Nephron (organoid): ENCODE measurements at regions not wholly inside any gene's neighbourhood (a gene's known extent, or its start where the extent isn't known, plus 50 kb on each side); places are given as distances from the start of the nearest gene placed in this dataset.

Experiments
- H3K27ac Mint-ChIP-seq, 3 experiments: 2 replicates each; pipeline ENCODE4 v1.8.0; 2020; ENCODE audit warnings: mixed read lengths in 3 of 3, mild to moderate bottlenecking in 2 of 3, moderate library complexity in 1 of 3
- H3K27me3 Mint-ChIP-seq: 2 replicates; pipeline ENCODE4 v1.8.0; 2021; ENCODE audit warnings: low read depth, mild to moderate bottlenecking, moderate library complexity, mixed read lengths
- H3K36me3 Mint-ChIP-seq: 2 replicates; pipeline ENCODE4 v1.8.0; 2020; ENCODE audit warnings: low read depth, mixed read lengths
- H3K4me1 Mint-ChIP-seq: 2 replicates; pipeline ENCODE4 v1.8.0; 2020; ENCODE audit warnings: mixed read lengths
- H3K4me3 Mint-ChIP-seq, 3 experiments: 2 replicates each; pipeline ENCODE4 v1.8.0; 2020; ENCODE audit warnings: mild to moderate bottlenecking in 3 of 3, mixed read lengths in 3 of 3, moderate library complexity in 2 of 3
- H3K9me3 Mint-ChIP-seq: 2 replicates; pipeline ENCODE4 v1.8.0; 2020; ENCODE audit warnings: mixed read lengths
- TF ChIP-seq, protein P1 (sequence below), 3 experiments: fragments of 200-600 bp; sonication (generic); IDR thresholded peaks; one replicate each; pipeline ENCODE4 v1.5.0; 2021; ENCODE audit warnings: antibody characterized with exemption in 3 of 3; ENCODE audit not compliant: unreplicated experiment in 3 of 3

DNA sequence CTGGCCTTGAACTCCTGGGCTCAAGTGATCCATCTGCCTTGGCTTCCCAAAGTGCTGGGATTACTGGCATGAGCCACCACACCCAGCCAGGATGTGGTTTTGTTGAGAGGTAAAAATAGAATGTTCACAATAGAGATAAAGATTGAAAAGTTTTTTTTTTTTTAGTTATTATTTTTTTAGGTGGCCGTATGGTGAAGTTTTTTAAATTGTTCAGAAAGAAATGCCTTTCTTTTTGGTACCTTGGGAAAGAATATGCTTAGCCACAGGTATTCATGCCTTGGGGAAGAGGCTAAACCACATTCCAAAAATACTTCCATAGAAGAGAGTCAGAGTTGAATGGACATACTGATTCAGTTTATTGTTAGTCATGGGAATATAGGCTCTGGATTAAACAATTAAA lies 143.4 kb downstream of the C11orf91 start:
- TF ChIP-seq, protein P1, sequence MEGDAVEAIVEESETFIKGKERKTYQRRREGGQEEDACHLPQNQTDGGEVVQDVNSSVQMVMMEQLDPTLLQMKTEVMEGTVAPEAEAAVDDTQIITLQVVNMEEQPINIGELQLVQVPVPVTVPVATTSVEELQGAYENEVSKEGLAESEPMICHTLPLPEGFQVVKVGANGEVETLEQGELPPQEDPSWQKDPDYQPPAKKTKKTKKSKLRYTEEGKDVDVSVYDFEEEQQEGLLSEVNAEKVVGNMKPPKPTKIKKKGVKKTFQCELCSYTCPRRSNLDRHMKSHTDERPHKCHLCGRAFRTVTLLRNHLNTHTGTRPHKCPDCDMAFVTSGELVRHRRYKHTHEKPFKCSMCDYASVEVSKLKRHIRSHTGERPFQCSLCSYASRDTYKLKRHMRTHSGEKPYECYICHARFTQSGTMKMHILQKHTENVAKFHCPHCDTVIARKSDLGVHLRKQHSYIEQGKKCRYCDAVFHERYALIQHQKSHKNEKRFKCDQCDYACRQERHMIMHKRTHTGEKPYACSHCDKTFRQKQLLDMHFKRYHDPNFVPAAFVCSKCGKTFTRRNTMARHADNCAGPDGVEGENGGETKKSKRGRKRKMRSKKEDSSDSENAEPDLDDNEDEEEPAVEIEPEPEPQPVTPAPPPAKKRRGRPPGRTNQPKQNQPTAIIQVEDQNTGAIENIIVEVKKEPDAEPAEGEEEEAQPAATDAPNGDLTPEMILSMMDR (IDR thresholded peaks at IDR 0.05; ENCODE audit: unreplicated experiment in 3 of 3) = no peak
- H3K4me1 Mint-ChIP-seq = no peaks in the 10 kb centered on the region
- no peaks in the 10 kb centered on the region for H3K27me3 Mint-ChIP-seq
- H3K9me3 Mint-ChIP-seq = no peaks in the 10 kb centered on the region
- H3K36me3 Mint-ChIP-seq = no peaks in the 10 kb centered on the region
- H3K4me3 Mint-ChIP-seq = no peak overlapping the region
- H3K27ac Mint-ChIP-seq = no peak overlapping the region

DNA sequence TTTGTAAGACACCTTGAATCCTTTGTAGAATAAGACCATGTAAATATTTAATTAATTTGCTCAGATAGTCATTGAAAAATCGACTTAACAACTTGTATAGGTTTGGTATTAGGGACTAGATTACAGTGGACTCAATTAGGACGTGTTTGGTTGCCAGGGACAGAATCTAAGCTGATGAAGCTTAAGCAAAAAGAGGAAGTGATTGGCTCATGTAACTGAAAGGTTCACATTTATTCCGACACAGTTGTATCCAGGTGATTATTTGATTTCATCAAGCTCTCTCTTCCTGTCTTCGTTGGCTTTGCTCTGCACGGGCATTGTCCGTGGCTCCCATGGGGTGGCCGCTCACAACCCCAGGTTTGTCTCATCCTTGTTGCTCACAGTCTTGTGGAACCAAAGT lies 146.4 kb downstream of the C11orf91 start:
- Mint-ChIP-seq H3K9me3 (no peaks in the 10 kb centered on the region), H3K27me3 (no peaks in the 10 kb centered on the region), H3K36me3 (no peaks in the 10 kb centered on the region), H3K4me3 (no peak overlapping the region), H3K4me1 (no peaks in the 10 kb centered on the region), H3K27ac (no peak overlapping the region)
- TF ChIP-seq, protein P1 (IDR thresholded peaks at IDR 0.05; ENCODE audit: unreplicated experiment in 3 of 3) = no peak

DNA sequence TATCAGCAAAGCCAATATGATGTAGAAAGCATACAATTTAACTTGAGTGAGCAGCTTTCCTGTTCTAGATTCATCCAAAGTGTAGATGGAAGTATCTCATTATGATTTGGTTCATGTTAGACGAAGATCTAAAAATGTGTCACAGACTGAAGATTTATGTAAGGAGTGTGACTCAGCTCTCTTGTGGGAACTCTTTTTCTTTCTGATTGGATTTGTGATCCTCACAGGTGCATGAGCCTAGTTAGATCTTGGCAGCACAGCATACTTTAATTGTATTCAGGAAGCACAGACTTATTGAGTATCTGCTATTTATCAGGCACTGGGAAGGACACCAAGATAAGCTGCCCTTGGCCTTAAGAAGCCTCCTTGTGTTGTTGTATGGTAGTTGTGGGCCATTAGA lies 147.1 kb downstream of the C11orf91 start:
- H3K9me3 Mint-ChIP-seq = no peaks in the 10 kb centered on the region
- TF ChIP-seq, protein P1 (IDR thresholded peaks at IDR 0.05; ENCODE audit: unreplicated experiment in 3 of 3) = no peak
- no peaks in the 10 kb centered on the region for H3K27me3 Mint-ChIP-seq
- no peaks in the 10 kb centered on the region for H3K36me3 Mint-ChIP-seq
- H3K4me1 Mint-ChIP-seq = no peaks in the 10 kb centered on the region
- H3K27ac Mint-ChIP-seq = no peak overlapping the region
- no peak overlapping the region for H3K4me3 Mint-ChIP-seq

DNA sequence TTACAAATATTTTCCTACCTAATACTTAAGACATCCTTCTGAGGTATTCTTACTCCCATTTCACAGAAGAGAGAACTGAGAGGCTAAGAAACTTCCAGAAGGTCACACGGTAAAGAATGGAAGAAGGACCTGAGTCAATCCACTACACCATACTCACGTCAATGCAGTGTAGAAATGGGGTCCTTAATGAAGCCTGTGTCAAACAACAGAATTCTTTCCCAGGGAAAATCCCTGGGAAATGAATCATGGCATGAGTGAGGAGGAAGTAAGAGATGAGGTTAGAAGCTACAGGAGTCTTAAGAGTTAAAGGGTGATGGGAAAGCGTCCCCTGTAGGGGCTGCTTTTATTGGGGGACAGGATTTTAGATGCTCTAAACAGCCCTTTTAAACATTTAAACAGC lies 147.9 kb downstream of the C11orf91 start:
- no peaks in the 10 kb centered on the region for H3K27me3 Mint-ChIP-seq
- H3K4me1 Mint-ChIP-seq = no peaks in the 10 kb centered on the region
- H3K27ac Mint-ChIP-seq = no peak overlapping the region
- no peaks in the 10 kb centered on the region for H3K9me3 Mint-ChIP-seq
- TF ChIP-seq, protein P1 (IDR thresholded peaks at IDR 0.05; ENCODE audit: unreplicated experiment in 3 of 3) = no peak
- H3K4me3 Mint-ChIP-seq = no peak overlapping the region
- no peaks in the 10 kb centered on the region for H3K36me3 Mint-ChIP-seq

DNA sequence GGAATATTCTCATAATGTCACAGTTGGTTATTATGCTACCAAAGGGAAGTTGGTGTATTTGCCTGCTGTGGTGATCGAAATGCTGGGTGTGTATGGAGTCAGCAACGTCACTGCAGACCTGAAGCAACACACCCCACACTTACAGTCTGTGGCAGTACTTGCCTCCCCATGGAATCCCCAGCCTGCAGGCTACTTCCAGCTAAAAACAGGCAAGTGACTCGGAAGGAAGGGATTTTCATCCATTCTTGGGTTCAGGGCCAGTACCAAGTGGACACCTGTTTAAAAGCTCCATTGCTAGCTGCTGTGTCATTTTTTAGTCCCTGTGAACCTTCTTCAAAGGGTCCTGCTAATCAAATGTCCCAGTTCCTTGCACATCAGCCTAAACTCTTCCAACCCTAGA lies 149.6 kb downstream of the C11orf91 start:
- no peaks in the 10 kb centered on the region for H3K9me3 Mint-ChIP-seq
- H3K4me3 Mint-ChIP-seq = no peak overlapping the region
- H3K27ac Mint-ChIP-seq = no peak overlapping the region
- H3K27me3 Mint-ChIP-seq = no peaks in the 10 kb centered on the region
- no peaks in the 10 kb centered on the region for H3K36me3 Mint-ChIP-seq
- no peaks in the 10 kb centered on the region for H3K4me1 Mint-ChIP-seq
- TF ChIP-seq, protein P1 (IDR thresholded peaks at IDR 0.05; ENCODE audit: unreplicated experiment in 3 of 3) = no peak

DNA sequence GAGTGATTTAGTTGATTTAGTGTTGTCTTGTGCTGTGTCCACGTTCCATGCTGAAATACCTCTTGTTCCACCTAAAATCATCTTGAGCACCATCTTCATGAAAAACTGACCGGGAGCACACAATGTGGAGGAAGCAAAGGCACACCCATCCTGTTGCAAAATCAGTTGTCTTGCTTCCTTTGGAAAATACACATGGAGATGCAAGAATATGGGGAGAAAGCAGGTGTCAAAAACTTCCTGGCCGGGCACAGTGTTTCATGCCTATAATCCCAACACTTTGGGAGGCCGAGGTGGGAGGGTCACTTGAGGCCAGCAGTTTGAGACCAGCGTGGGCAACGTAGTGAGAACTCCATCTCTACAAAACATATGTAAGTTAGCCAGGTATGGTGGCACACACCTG lies 151.1 kb downstream of the C11orf91 start:
- Mint-ChIP-seq H3K4me3 (no peak overlapping the region), H3K27me3 (no peaks in the 10 kb centered on the region), H3K36me3 (no peaks in the 10 kb centered on the region), H3K27ac (no peak overlapping the region), H3K4me1 (no peaks in the 10 kb centered on the region), H3K9me3 (no peaks in the 10 kb centered on the region)
- TF ChIP-seq, protein P1 (IDR thresholded peaks at IDR 0.05; ENCODE audit: unreplicated experiment in 3 of 3) = no peak
